HG02970 (cell line): ENCODE measurements at regions not wholly inside any gene's neighbourhood (a gene's known extent, or its start where the extent isn't known, plus 50 kb on each side); places are given as distances from the start of the nearest gene placed in this dataset.
"Not testable (repeated sequence)": the region's sequence is repeated elsewhere in the genome, so short reads cannot be mapped to it uniquely, and the experiment has no call there.

Experiments
- ATAC-seq: cut with Tn5 transposase; IDR thresholded peaks from one replicate; pipeline ENCODE4 v1.9.1; 2021; ENCODE audit warnings: mild to moderate bottlenecking, moderate library complexity, moderate number of reproducible peaks; ENCODE audit not compliant: unreplicated experiment, low FRiP score

GRCh38 chr2:17030047-17030446, 364.4 kb upstream of the CYRIA start:
- no peak for ATAC-seq

DNA sequence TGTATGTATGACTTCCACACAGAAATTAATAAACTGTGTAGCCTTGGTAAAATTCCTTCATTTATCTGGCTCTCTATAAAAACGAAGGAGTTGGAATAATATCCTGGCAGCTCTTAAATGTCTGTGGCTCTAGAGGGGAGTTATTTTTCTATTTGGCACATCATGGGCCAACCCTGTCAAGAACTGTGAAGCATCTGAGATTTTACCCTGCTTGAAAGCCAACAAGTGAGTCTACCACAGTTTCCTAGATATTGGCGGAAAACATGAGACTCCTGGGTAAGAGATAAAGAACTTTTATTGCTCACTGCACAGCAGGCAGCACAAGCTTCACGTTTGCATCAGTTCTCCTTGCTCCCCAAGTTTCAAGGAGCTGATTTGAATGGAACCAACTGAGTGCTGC, 346.7 kb upstream of the CYRIA start:
- no peak for ATAC-seq

GRCh38 chr2:17010104-17010503, 344.5 kb upstream of the CYRIA start:
- no peak for ATAC-seq

DNA sequence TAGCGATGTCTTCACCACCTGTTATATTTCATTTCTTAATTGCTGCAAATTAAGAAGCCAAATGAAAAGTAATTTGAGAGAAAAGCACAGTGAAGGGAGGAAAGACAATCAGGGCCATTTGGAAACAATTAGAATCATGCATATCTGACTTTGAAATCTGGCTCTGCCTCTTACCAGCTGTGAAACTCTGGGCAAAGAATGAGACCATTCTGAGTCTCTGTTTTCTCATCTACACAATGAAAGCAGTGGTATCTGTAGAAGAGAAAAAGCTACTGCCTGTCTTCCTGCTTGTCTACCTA, 334.5 kb upstream of the CYRIA start:
- no peak for ATAC-seq

GRCh38 chr2:16999347-17000183, 333.9 kb upstream of the CYRIA start:
- no peak for ATAC-seq

GRCh38 chr2:16978301-16978700, 312.7 kb upstream of the CYRIA start:
- ATAC-seq, result no peak

- no peak for ATAC-seq
These were observed 309.1 kb upstream of the CYRIA start for GRCh38 chr2:16974688-16975087.

DNA sequence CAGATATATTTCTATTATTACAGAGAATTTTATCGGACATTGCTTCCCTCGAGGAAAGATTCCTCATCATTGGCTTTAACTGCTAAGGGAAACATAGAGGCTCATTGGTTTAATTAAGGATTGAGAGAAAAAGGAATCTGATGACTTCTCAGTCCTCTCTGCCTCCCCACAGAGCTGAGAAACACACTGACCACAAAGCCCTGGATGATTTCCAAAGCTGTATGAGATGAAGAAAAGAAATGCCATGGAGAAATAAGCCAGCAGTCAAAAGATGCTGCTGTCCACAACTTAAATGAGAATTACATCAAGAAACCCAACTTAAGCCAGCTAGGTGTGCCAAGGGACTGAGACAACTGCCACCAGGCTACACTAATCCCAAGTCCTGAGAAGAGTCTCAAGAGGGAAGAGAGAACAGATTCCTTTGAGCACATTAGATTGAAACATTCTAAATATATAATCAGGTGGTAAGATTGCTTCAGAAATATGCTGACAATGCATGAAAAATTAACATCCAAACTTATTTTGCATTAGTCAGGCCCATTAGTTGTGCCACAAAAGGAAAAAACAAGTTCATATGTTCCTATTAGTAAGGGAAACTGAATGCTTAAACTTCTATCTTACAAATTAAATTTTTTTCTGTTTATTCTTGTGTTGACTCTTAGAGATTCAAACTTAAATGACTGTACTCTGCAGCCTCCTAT, 308.1 kb upstream of the CYRIA start:
- no peak for ATAC-seq

DNA sequence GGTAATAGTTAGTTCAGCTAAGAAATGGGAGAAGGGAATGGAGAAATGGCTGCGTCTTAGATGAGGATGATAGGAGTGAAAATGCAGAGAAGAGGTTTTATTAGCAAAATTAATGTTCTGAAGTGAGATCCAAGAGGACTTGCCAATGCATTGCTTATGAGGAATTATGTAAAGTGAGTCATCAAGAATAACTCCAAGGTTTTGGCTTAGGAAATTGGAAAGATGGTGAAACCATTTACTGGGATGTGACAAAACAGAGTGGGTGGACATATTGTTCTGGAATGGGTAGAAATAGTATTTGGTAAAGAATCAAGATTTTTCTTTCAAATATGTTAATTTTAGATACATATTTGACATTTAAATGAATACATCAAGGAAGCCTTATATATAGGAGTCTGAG, 306.6 kb upstream of the CYRIA start:
- ATAC-seq, result no peak

GRCh38 chr2:16971722-16972234, 306.1 kb upstream of the CYRIA start:
- no peak for ATAC-seq

DNA sequence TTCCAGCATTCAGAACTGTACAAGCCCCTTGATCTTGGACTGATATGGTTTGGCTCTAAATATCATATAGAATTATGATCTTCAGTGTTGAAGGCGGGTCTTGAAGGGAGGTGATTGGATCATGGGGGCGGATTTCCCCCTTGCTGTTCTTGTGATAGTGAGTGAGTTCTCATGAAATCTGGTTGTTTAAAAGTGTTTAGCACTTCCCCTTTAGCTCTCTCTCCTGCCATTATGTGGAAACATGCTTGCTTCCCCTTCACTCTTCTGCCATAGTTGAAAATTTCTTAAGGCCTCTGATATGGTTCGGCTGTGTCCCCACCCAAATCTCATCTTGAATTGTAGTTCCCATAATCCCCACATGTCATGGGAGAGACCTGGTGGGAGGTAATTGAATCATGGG, 305.3 kb upstream of the CYRIA start:
- not testable (repeated sequence) for ATAC-seq

- no peak for ATAC-seq
These were observed 296.9 kb upstream of the CYRIA start for GRCh38 chr2:16962505-16962904.

DNA sequence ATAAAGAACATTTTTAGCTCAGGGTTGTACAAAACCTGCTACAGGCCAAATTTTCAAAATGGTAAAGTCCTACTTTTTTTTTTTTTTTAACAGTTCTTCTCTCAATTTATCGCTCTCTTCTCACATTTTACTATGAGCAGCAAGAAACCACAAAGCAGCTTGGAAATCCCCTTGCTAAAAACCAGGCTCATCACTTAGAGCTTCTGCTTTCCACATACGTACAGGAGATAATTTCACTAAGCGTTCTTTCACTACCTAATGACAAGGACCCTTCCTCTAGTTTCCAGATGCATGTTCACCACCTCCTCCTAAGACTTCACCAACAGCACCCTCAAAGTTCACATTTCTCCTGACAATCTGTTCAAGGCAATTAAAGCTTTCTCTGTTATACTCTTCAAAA, 294.9 kb upstream of the CYRIA start:
- ATAC-seq, result no peak

- no peak for ATAC-seq
These were observed 292.6 kb upstream of the CYRIA start for GRCh38 chr2:16958266-16958665.

DNA sequence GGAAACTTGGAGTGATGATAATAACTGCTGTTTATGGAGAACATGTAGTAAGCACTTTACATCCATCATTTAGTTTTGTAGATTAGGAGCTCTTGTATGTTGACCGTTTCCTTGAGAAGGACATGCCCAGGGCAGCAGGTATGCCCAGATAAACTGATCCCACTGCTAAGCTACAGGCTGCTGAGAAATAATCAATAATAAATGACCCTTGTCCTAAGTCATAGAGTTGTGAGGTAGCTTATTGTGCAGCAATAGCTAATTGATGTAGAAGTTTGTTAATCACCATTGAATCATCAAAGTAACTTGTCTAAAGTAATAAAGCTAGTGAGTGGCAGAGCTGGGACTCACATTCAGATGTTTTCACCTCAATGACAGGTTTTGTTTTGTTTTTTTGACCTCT, 287.2 kb upstream of the CYRIA start:
- no peak for ATAC-seq

- ATAC-seq, result no peak
These were observed 286.7 kb upstream of the CYRIA start for GRCh38 chr2:16952368-16952767.

DNA sequence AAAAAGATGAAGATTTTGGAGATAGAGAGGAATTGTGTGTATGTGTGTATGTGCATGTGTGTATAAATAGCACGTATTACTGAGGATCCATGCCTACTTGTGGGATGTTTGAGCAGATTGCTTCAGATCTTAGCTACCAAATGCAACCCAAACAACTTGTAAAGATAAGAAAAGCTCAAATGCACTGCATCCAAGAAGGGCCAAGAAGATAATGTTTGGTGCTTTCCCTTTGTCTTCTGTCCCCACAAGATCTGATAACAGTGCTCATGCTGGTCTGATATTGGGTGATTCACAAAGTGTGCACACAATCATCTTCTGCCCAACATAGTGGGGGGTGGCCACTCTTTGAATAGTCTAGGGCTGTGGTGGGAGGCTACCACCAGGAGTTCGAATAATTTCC, 284.8 kb upstream of the CYRIA start:
- ATAC-seq, result no peak

DNA sequence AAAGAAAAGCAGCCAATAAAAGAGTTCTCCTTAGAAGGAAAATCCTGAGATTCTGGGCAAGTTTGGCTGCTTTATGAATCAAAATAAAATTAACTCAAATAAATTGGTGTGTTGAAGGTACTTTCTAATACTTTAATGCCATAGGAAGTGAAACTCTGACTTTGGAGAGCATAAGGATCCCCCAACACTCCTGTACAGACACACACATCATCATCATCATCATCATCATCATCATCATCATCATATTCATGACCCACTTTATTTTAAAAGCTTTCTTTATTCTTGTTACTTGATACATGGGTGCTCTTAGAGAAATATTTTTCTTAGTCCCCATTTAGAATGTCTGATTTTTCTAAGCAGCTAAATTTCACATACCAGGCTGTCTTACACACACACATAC, 283.1 kb upstream of the CYRIA start:
- no peak for ATAC-seq

DNA sequence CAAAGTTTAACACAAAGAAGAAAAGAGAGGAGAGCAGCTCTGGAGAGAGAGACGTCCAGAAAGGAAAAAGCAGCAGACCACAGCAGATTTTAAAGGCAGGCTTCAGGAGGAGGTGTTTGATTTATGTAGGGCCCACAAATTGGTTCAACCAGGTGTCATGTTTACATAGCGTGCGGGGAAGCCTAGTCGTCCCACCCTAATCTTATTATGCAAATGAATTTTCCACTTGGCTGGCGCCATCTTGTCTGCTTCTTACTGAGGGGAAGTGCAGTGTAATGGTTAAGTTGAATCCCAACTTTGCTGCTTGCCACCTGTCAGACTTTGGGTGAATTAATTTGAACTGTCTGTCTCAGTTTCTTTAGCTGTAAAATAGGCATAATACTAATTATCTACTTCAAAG, 282.4 kb upstream of the CYRIA start:
- no peak for ATAC-seq

GRCh38 chr2:16943279-16943958, 277.8 kb upstream of the CYRIA start:
- ATAC-seq, result no peak

GRCh38 chr2:16940214-16940613, 274.6 kb upstream of the CYRIA start:
- no peak for ATAC-seq
